Stimulated activated naive CD4-positive, alpha-beta T cell treated with Interleukin-2 at 50 U/mL for 16 hours (primary cell): ENCODE measurements at regions not wholly inside any gene's neighbourhood (a gene's known extent, or its start where the extent isn't known, plus 50 kb on each side); places are given as distances from the start of the nearest gene placed in this dataset.

Source experiments
- DNase-seq: peaks from one replicate; lab custom pipeline; 2025; lab: John Stamatoyannopoulos, UW

- no peak for DNase-seq
Observed at GRCh38 chr9:78725503-78725902, 428.6 kb downstream of the PSAT1 start.

GRCh38 chr9:78745331-78745730 is 448.4 kb downstream of the PSAT1 start:
- DNase-seq = no peak

GRCh38 chr9:78746010-78746409 is 449.1 kb downstream of the PSAT1 start:
- DNase-seq = no peak

- DNase-seq = no peak
Observed at GRCh38 chr9:78753039-78753438, 456.1 kb downstream of the PSAT1 start.

- DNase-seq = no peak
Observed at GRCh38 chr9:78756813-78757510, 460.0 kb downstream of the PSAT1 start.

- no peak for DNase-seq
Observed at GRCh38 chr9:78763424-78763823, 466.5 kb downstream of the PSAT1 start.

GRCh38 chr9:78765861-78766260 is 468.9 kb downstream of the PSAT1 start:
- DNase-seq = no peak

GRCh38 chr9:78767490-78767889 is 470.6 kb downstream of the PSAT1 start:
- no peak for DNase-seq

GRCh38 chr9:78769690-78770089 is 472.8 kb downstream of the PSAT1 start:
- no peak for DNase-seq

- DNase-seq = no peak
Observed at GRCh38 chr9:78775211-78775610, 478.3 kb downstream of the PSAT1 start.

GRCh38 chr9:78775696-78776295 is 478.9 kb downstream of the PSAT1 start:
- DNase-seq = no peak

- DNase-seq = no peak
Observed at GRCh38 chr9:78777747-78778146, 480.8 kb downstream of the PSAT1 start.

GRCh38 chr9:78778318-78778717 is 481.4 kb downstream of the PSAT1 start:
- no peak for DNase-seq

GRCh38 chr9:78778861-78779374 is 482.0 kb downstream of the PSAT1 start:
- no peak for DNase-seq

- no peak for DNase-seq
Observed at GRCh38 chr9:78781681-78782080, 484.8 kb downstream of the PSAT1 start.

GRCh38 chr9:78782234-78782633 is 485.3 kb downstream of the PSAT1 start:
- DNase-seq = no peak

GRCh38 chr9:78782858-78783257 is 485.9 kb downstream of the PSAT1 start:
- no peak for DNase-seq

- no peak for DNase-seq
Observed at GRCh38 chr9:78783743-78784142, 486.8 kb downstream of the PSAT1 start.

GRCh38 chr9:78786794-78787193 is 489.9 kb downstream of the PSAT1 start:
- DNase-seq = no peak

GRCh38 chr9:78788101-78788500 is 491.2 kb downstream of the PSAT1 start:
- no peak for DNase-seq

- no peak for DNase-seq
Observed at GRCh38 chr9:78791779-78792178, 494.9 kb downstream of the PSAT1 start.

GRCh38 chr9:78792745-78793144 is 495.8 kb downstream of the PSAT1 start:
- DNase-seq = no peak

GRCh38 chr9:78805771-78806170 is 508.8 kb downstream of the PSAT1 start:
- no peak for DNase-seq
